HUES6 (cell line): ENCODE measurements at regions not wholly inside any gene's neighbourhood (a gene's known extent, or its start where the extent isn't known, plus 50 kb on each side); places are given as distances from the start of the nearest gene placed in this dataset.

Experiments used
- H3K27ac ChIP-seq: 2 replicates; pipeline ENCODE4 v1.7.0; 2013; ENCODE audit warnings: low read depth, mild to moderate bottlenecking, low read length, inconsistent platforms
- H3K27me3 ChIP-seq: 2 replicates; pipeline ENCODE4 v1.6.1; 2013; ENCODE audit warnings: low read length; ENCODE audit not compliant: control insufficient read depth, insufficient read depth
- H3K36me3 ChIP-seq: 2 replicates; pipeline ENCODE4 v1.6.1; 2013; ENCODE audit warnings: low read length; ENCODE audit not compliant: control insufficient read depth, insufficient read depth
- H3K4me1 ChIP-seq: 2 replicates; pipeline ENCODE4 v1.6.1; 2013; ENCODE audit warnings: low read length; ENCODE audit not compliant: control insufficient read depth, insufficient read depth
- H3K4me3 ChIP-seq: 2 replicates; pipeline ENCODE4 v1.5.1; 2013; ENCODE audit warnings: low read depth, low read length
- H3K9ac ChIP-seq: one replicate; pipeline ENCODE4 v1.6.1; 2013; ENCODE audit warnings: mild to moderate bottlenecking, low read length
- H3K9me3 ChIP-seq: 2 replicates; pipeline ENCODE4 v1.6.1; 2013; ENCODE audit warnings: low read depth, low read length; ENCODE audit not compliant: control insufficient read depth, insufficient read depth

DNA sequence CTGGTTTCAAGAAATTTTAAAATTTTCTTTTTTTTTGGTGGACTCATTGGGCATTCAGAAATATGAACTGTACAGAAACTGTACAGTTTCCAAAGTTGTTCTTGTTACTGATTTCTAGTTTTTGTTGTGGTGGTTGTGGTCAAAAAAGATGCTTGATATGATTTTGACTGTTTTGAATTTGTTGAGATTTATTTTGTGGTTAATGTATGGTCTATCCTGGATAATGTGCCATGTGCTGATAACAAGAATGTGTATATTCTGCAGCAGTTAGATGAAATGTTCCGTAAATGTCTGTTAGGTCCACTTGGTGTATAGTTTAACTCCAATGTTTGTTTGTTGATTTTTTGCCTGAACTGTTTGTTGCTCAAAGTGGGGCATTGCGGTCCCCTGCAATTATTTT, 127.6 kb upstream of the NUDT6 start:
- no peak overlapping the region for H3K4me3 ChIP-seq
- H3K27ac ChIP-seq: no peak overlapping the region
- H3K9ac ChIP-seq: no peak overlapping the region
- peaks cover 8% of the 10 kb centered on the region; the same call in 1 of the 2 replicates for H3K36me3 ChIP-seq
- H3K4me1 ChIP-seq: no peaks in the 10 kb centered on the region
- H3K9me3 ChIP-seq: peaks cover 27% of the 10 kb centered on the region; the same call in 1 of the 2 replicates
- no peaks in the 10 kb centered on the region for H3K27me3 ChIP-seq

DNA sequence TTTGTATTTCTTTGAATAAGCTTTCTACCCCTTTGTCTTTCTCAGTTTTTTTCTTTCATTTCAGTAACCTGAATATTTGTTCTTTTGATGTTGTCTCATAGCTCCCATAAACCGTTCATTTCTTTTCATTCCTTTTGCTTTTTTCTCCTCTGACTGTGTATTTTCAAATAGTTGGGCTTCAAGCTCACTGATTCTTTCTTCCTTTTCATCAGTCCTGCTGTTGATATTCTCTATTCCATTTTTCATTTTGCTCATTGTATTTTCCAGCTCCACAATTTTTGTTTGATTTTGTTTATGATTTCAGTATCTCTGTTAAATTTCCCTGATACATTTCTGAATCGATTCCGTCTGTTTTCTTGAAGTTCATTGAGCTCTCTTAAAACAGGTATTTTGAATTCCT, 129.6 kb upstream of the NUDT6 start:
- Histone ChIP-seq H3K9me3 (peaks cover 27% of the 10 kb centered on the region; the same call in 1 of the 2 replicates), H3K9ac (no peak overlapping the region), H3K4me3 (no peak overlapping the region), H3K36me3 (peaks cover 8% of the 10 kb centered on the region; the same call in 1 of the 2 replicates), H3K4me1 (no peaks in the 10 kb centered on the region), H3K27ac (no peak overlapping the region), H3K27me3 (no peaks in the 10 kb centered on the region)

DNA sequence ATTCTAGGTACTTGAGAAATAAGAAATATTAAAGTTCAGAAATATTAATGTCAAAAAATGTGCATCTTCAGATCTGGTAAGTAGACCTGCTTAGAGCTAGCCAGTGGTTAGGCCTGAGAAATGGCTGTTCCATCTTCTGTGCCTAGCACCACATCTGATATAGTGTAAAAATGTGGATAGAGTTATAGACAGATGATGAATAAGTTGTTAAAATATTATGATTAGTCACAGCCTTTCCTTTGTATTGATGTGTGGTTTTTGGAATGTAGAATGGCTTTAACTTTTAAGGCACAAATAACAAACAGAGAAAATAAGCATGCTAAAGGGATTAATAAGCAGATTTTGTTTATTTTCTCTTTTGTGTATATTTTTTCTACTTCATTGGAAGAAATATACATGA, 133.5 kb upstream of the NUDT6 start:
- Histone ChIP-seq H3K36me3 (peaks cover 8% of the 10 kb centered on the region; the same call in 1 of the 2 replicates), H3K27ac (no peak overlapping the region), H3K4me3 (no peak overlapping the region), H3K9me3 (peaks cover 10% of the 10 kb centered on the region; the same call in 1 of the 2 replicates), H3K27me3 (no peaks in the 10 kb centered on the region), H3K4me1 (peaks cover 7% of the 10 kb centered on the region; the same call in 1 of the 2 replicates), H3K9ac (no peak overlapping the region)

DNA sequence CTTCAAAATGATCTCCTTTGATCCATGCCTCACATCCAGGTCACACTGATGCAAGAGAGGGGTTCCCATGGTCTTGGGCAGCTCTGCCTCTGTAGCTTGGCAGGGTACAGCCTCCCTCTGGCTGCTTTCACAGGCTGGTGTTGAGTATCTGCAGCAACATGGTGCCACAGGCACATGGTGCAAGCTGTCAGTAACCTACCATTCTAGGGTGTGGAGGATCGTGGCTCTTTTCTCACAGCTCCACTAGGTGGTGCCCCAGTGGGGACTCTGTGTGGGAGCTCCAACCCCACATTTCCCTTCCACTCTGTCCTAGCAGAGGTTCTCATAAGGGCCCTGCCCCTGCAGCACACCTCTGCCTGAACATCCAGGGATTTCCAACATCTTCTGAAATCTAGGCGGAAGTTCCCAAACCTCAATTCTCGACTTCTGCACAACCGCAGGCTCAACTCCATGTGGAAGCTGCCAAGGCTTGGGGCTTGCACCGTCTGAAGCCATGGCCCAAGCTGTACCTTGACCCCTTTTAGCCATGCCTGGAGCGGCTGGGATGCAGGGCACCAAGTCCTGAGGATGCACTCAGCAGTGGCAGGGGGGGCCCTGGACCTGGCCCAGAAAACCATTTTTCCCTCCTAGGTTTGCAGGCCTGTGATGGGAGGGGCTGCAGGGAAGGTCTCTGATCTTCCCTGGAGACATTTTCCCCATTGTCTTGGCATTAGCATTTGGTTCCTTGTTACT, 137.8 kb upstream of the NUDT6 start:
- H3K27me3 ChIP-seq: no peaks in the 10 kb centered on the region
- H3K4me1 ChIP-seq: peaks cover 11% of the 10 kb centered on the region; the same call in 1 of the 2 replicates
- H3K36me3 ChIP-seq: no peaks in the 10 kb centered on the region
- H3K9ac ChIP-seq: no peak overlapping the region
- H3K9me3 ChIP-seq: peaks cover 5% of the 10 kb centered on the region; the same call in 1 of the 2 replicates
- H3K4me3 ChIP-seq: no peak overlapping the region
- H3K27ac ChIP-seq: no peak overlapping the region

DNA sequence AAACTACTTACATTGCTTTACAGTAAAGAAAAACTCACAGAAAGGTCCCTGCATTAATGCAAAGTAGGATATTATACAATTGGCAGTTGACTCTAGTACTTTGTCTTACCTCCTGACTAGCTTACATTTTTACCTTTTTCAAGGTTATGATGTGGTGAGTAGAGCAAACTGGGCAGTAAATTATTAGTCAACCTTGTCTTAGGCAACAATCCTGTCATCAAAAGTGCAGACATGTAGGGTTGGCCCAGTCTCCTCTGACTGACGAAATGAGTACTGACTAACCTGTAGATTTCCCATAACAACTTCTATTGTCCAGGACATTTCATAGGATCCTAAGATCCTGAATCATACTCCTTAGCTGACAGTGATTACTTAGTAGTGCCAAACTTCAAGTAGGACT, 142.0 kb upstream of the NUDT6 start:
- no peak overlapping the region for H3K9ac ChIP-seq
- H3K4me1 ChIP-seq: peaks cover 11% of the 10 kb centered on the region; the same call in 1 of the 2 replicates
- no peak overlapping the region for H3K27ac ChIP-seq
- H3K4me3 ChIP-seq: no peak overlapping the region
- H3K36me3 ChIP-seq: no peaks in the 10 kb centered on the region
- H3K27me3 ChIP-seq: no peaks in the 10 kb centered on the region
- peaks cover 5% of the 10 kb centered on the region; the same call in 1 of the 2 replicates for H3K9me3 ChIP-seq

DNA sequence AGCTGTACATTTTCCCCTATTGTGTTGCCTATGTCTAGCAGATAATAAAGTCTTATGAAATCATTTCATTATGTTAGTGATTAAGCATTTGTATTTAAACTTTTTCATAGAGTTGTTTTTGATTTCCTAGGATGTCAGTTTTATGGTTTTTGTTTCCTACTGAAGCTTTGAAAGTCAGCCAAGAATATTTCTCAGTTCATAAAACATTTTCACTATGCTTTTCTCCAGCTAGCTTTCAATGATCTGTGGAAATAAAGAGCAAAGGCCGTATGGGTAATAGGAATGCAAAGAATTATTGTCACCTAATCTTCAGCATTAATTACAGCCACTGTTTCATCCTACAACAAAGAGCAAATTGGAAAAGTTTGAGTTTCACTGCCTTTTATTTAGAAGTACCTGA, 145.7 kb upstream of the NUDT6 start:
- Histone ChIP-seq H3K36me3 (no peaks in the 10 kb centered on the region), H3K27ac (no peak overlapping the region), H3K27me3 (no peaks in the 10 kb centered on the region), H3K4me3 (no peak overlapping the region), H3K9me3 (no peaks in the 10 kb centered on the region), H3K9ac (no peak overlapping the region), H3K4me1 (peaks cover 4% of the 10 kb centered on the region; the same call in 1 of the 2 replicates)

DNA sequence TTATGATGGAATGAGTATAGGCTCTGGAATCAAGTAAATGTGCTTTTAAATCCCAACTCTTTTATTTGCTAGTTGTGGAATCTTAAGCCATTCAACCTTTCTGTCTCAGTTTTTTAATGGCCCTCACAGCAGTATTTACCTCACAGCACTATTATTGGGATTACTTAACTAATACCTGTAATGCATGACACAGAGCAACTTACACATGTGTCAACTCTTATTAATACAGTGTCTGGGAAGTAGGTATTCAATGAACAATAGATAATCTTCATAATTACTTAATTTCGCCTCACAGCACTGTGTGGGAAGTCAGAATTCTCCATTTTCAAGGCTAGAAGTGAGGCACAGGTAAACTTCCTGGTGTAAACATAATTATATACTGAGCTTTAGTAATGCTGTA, 149.7 kb upstream of the NUDT6 start:
- no peak overlapping the region for H3K4me3 ChIP-seq
- H3K36me3 ChIP-seq: no peaks in the 10 kb centered on the region
- no peak overlapping the region for H3K27ac ChIP-seq
- no peaks in the 10 kb centered on the region for H3K27me3 ChIP-seq
- H3K9ac ChIP-seq: no peak overlapping the region
- no peaks in the 10 kb centered on the region for H3K4me1 ChIP-seq
- H3K9me3 ChIP-seq: no peaks in the 10 kb centered on the region

DNA sequence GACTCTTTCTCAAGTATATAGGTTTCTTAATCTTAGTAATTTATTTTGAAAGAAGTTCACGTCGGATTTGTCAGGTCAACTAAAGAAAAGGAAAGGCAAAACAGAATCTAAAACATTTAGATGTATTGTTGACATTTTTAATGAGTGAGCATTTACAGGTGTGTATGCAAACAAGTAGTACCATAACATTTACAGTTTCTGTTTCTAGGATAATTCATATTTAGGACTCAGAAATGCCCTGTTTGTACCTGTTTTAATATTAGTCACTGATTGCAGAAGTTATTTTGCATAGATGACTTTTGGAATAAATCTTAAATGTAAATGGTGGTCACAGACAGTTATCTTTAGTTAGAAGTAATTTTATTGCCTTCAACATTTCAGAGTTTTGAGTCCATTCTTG, 151.3 kb upstream of the NUDT6 start:
- no peaks in the 10 kb centered on the region for H3K36me3 ChIP-seq
- H3K4me3 ChIP-seq: no peak overlapping the region
- no peaks in the 10 kb centered on the region for H3K4me1 ChIP-seq
- H3K27me3 ChIP-seq: no peaks in the 10 kb centered on the region
- no peak overlapping the region for H3K9ac ChIP-seq
- H3K27ac ChIP-seq: no peak overlapping the region
- H3K9me3 ChIP-seq: no peaks in the 10 kb centered on the region

DNA sequence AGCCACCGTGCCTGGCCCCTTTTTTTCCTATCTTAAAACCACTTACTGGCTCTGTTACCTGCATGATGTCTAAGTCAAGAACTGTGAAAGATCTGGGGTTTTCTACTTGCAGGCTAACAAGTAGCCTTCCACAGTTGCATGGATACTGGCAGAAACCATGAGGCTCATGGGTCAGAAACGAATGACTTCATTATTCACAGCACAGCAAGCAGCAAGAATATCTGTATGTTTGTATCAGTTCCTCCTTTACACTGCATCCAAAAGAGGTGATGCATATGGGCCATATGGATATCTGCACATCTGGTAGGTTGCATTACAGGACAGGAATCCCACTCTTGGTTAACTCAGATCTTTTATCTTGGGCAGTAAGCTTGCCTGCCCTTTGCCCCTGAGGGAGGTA, 154.9 kb upstream of the NUDT6 start:
- Histone ChIP-seq H3K9me3 (no peaks in the 10 kb centered on the region), H3K4me3 (no peak overlapping the region), H3K4me1 (no peaks in the 10 kb centered on the region), H3K27me3 (no peaks in the 10 kb centered on the region), H3K36me3 (no peaks in the 10 kb centered on the region), H3K9ac (no peak overlapping the region), H3K27ac (no peak overlapping the region)

DNA sequence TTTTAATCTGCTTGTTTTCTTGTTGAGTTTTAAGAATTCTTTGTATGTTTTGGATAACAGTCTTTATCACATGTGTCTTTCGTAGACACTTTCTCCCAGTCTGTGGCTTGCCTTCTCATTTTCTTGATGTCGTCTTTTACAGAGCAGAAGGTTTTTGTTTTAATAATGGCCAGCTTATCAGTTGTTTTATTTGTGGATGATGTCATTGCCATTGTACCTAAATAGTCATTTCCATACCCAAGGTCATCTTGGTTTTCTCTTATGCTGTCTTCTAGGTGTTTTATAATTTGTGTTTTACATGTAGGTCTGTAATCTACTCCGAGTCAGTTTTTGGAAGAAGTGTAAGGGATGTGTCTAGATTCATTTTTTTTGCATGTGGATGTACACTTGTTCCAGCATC, 159.6 kb upstream of the NUDT6 start:
- Histone ChIP-seq H3K9ac (no peak overlapping the region), H3K4me1 (no peaks in the 10 kb centered on the region), H3K9me3 (no peaks in the 10 kb centered on the region), H3K36me3 (no peaks in the 10 kb centered on the region), H3K27ac (no peak overlapping the region), H3K4me3 (no peak overlapping the region), H3K27me3 (no peaks in the 10 kb centered on the region)

DNA sequence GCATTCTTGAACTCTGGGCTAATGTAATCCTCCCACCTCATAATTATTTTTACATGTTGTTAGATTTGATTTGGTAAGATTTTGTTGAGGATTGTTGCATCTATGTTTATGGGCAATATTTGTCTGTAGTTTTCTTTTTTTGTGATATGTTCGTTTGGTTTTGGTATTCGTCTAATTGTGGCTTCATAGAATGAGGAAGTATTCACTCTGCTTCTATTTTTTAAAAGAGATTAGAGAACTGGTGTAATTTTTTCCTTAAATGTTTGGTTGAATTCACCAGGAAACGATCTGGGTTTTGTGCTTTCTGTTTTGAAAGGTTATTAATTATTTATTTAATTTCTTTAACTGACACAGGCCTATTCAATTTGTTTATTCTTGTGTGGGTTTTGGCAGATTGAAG, 161.2 kb upstream of the NUDT6 start:
- Histone ChIP-seq H3K4me3 (no peak overlapping the region), H3K36me3 (no peaks in the 10 kb centered on the region), H3K9ac (no peak overlapping the region), H3K27ac (no peak overlapping the region), H3K27me3 (no peaks in the 10 kb centered on the region), H3K4me1 (no peaks in the 10 kb centered on the region), H3K9me3 (no peaks in the 10 kb centered on the region)
